Left renal cortex interstitium (tissue), 4 donors: ENCODE measurements at regions not wholly inside any gene's neighbourhood (a gene's known extent, or its start where the extent isn't known, plus 50 kb on each side); places are given as distances from the start of the nearest gene placed in this dataset.
"Not testable (repeated sequence)": the region's sequence is repeated elsewhere in the genome, so short reads cannot be mapped to it uniquely, and the experiment has no call there.

Experiments
- DNase-seq, 4 donors: peaks; one replicate each; pipeline ENCODE4 v3.0.0-alpha.2; 2013; ENCODE audit warnings: low read depth in 4 of 4, low spot score in 2 of 4, missing footprints in 1 of 4

- no peak for DNase-seq
Measured at GRCh38 chr2:88396209-88396608, 56.3 kb downstream of the FOXI3 start.

- DNase-seq: no peak
Measured at GRCh38 chr2:88377641-88377991, 74.9 kb downstream of the FOXI3 start.

- DNase-seq: no peak
Measured at GRCh38 chr2:88372042-88372441, 80.5 kb downstream of the FOXI3 start.

GRCh38 chr2:88365408-88365807 is 87.1 kb downstream of the FOXI3 start:
- not testable (repeated sequence) for DNase-seq

GRCh38 chr2:88355486-88355885 is 97.0 kb downstream of the FOXI3 start:
- DNase-seq: no peak

GRCh38 chr2:88351249-88351601 is 101.3 kb downstream of the FOXI3 start:
- DNase-seq: no peak

GRCh38 chr2:88350331-88351248 is 101.9 kb downstream of the FOXI3 start:
- peak in 2 of 4 donors; percentile 32 to 35 for DNase-seq

GRCh38 chr2:88345842-88346241 is 106.7 kb downstream of the FOXI3 start:
- no peak for DNase-seq

- DNase-seq: no peak
Measured at GRCh38 chr2:88342749-88343148, 109.7 kb downstream of the FOXI3 start.

GRCh38 chr2:88334418-88334817 is 118.1 kb downstream of the FOXI3 start:
- no peak for DNase-seq

GRCh38 chr2:88331239-88331638 is 121.3 kb downstream of the FOXI3 start:
- no peak for DNase-seq

- peak in 1 of 4 donors; percentile 25 for DNase-seq
Measured at GRCh38 chr2:88329815-88330603, 122.5 kb downstream of the FOXI3 start.

GRCh38 chr2:88321449-88322248 is 130.8 kb downstream of the FOXI3 start:
- DNase-seq: no peak

GRCh38 chr2:88320076-88320773 is 132.3 kb downstream of the FOXI3 start:
- no peak for DNase-seq

- DNase-seq: no peak
Measured at GRCh38 chr2:88318956-88319330, 133.6 kb downstream of the FOXI3 start.

GRCh38 chr2:88318071-88318955 is 134.2 kb downstream of the FOXI3 start:
- DNase-seq: no peak

- no peak for DNase-seq
Measured at GRCh38 chr2:88310787-88311186, 140.6 kb downstream of the THNSL2 start.

GRCh38 chr2:88307817-88308216 is 137.7 kb downstream of the THNSL2 start:
- no peak for DNase-seq

- no peak for DNase-seq
Measured at GRCh38 chr2:88303865-88304264, 133.7 kb downstream of the THNSL2 start.
